OCI-LY1 (cell line): ENCODE measurements at regions not wholly inside any gene's neighbourhood (a gene's known extent, or its start where the extent isn't known, plus 50 kb on each side); places are given as distances from the start of the nearest gene placed in this dataset.
A peak's percentile ranks its signal among the peaks of the same experiment; 100 is the strongest.
"Not testable (repeated sequence)": the region's sequence is repeated elsewhere in the genome, so short reads cannot be mapped to it uniquely, and the experiment has no call there.

ENCODE experiments used
- H2AFZ ChIP-seq: fragments of 200-600 bp; sonication (generic), shearing (Covaris generic); 2 replicates; pipeline ENCODE4 v1.6.0; 2014; ENCODE audit warnings: antibody characterized with exemption, mild to moderate bottlenecking, low read length
- H3F3A ChIP-seq: fragments of 200-600 bp; sonication (generic), shearing (Covaris generic); 2 replicates; pipeline ENCODE4 v1.6.0; 2014; ENCODE audit warnings: mild to moderate bottlenecking, antibody characterized with exemption, low read length, moderate library complexity; ENCODE audit not compliant: insufficient read depth
- H3K27ac ChIP-seq: fragments of 200-600 bp; sonication (generic); 2 replicates; pipeline ENCODE4 v1.5.1; 2014; ENCODE audit warnings: low read length, mixed run types, mild to moderate bottlenecking, low read depth; ENCODE audit not compliant: poor library complexity, severe bottlenecking
- H3K27me3 ChIP-seq: fragments of 200-600 bp; sonication (generic); 2 replicates; pipeline ENCODE4 v1.6.0; 2014; ENCODE audit warnings: antibody characterized with exemption, mild to moderate bottlenecking, low read length, moderate library complexity; ENCODE audit not compliant: insufficient read depth
- H3K36me3 ChIP-seq: fragments of 200-600 bp; sonication (generic); 2 replicates; pipeline ENCODE4 v1.6.1; 2014; ENCODE audit warnings: mild to moderate bottlenecking, antibody characterized with exemption, low read length, moderate library complexity, mixed read lengths; ENCODE audit not compliant: insufficient read depth
- H3K4me1 ChIP-seq: fragments of 200-600 bp; sonication (generic); 2 replicates; pipeline ENCODE4 v1.5.1; 2014; ENCODE audit warnings: mild to moderate bottlenecking, low read length, moderate library complexity; ENCODE audit not compliant: insufficient read depth, severe bottlenecking
- H3K4me2 ChIP-seq: fragments of 200-600 bp; sonication (generic), shearing (Covaris generic); 2 replicates; pipeline ENCODE4 v1.6.1; 2014; ENCODE audit warnings: low read length
- H3K4me3 ChIP-seq: fragments of 200-600 bp; sonication (generic); 2 replicates; pipeline ENCODE4 v1.5.1; 2014; ENCODE audit warnings: low read length, low read depth, mild to moderate bottlenecking, mixed read lengths; ENCODE audit not compliant: poor library complexity, severe bottlenecking
- H3K79me2 ChIP-seq: fragments of 200-600 bp; shearing (Covaris generic); 2 replicates; pipeline ENCODE4 v1.6.1; 2016; ENCODE audit warnings: mixed run types, low read length, mixed read lengths; ENCODE audit not compliant: insufficient read depth
- H3K9ac ChIP-seq: fragments of 200-600 bp; sonication (generic), shearing (Covaris generic); 2 replicates; pipeline ENCODE4 v1.6.1; 2014; ENCODE audit warnings: mild to moderate bottlenecking, low read length, mixed read lengths
- H3K9me2 ChIP-seq: fragments of 200-600 bp; sonication (generic), shearing (Covaris generic); 2 replicates; pipeline ENCODE4 v1.6.1; 2014; ENCODE audit warnings: low read depth, mild to moderate bottlenecking, low read length, mixed read lengths
- H3K9me3 ChIP-seq: fragments of 200-600 bp; shearing (Covaris generic); 2 replicates; pipeline ENCODE4 v1.6.1; 2014; ENCODE audit warnings: low read length, mixed read lengths
- H4K20me1 ChIP-seq: fragments of 200-600 bp; sonication (generic), shearing (Covaris generic); 2 replicates; pipeline ENCODE4 v1.6.0; 2016; ENCODE audit warnings: mild to moderate bottlenecking, low read length; ENCODE audit not compliant: insufficient read depth
- TF ChIP-seq, protein P1 (sequence below): fragments of 200-600 bp; sonication (generic), shearing (Covaris generic); IDR thresholded peaks from 2 replicates; pipeline ENCODE4 v1.5.1; 2017; ENCODE audit warnings: mild to moderate bottlenecking, antibody characterized with exemption, low read length, moderate library complexity, mixed read lengths

DNA sequence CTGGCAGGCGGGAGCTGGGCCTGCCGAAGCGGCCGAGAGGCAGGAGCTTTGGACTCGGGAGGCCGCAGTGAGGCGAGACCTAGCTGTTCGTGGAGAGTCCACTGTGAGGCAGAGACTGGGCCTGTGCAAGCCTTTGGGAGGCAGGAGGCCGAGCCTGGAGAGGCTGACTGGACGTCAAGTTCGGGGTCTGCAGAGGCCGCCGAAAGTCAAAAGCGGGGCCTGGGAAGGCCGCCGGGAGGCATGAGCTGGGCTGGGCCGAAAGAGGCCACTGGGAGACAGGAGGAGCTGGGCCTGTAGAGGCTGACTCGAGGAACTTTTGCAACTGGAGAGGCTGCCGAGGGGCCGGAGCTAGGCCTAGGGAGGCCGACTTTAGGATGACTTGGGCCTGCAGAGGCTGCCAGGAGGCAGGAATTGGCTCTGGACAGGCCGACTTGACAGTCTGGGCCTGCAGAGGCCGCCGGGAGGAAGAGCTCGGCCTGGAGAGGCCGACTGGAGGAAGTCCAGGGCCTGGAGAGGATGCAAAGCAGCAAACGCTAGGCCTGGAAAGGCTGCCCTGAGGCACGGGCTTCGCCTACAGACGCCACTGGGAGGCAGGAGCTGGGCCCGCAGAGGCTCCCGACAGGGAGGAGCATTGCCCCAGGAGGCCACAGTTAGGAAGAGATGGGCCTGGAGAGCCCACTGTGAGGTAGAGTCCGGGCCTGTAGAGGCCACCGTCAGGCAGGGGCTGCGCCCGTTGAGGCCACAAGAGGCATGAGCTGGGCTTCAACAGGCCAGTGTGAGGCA lies 304.0 kb downstream of the ZNF479 start:
- H4K20me1 ChIP-seq, H3K9me3 ChIP-seq, H3K4me1 ChIP-seq, H3K27me3 ChIP-seq, H3K4me3 ChIP-seq, H3K9ac ChIP-seq, H3F3A ChIP-seq, H3K27ac ChIP-seq, H3K36me3 ChIP-seq, H3K9me2 ChIP-seq, H3K4me2 ChIP-seq, H3K79me2 ChIP-seq, H2AFZ ChIP-seq: not testable (repeated sequence)

DNA sequence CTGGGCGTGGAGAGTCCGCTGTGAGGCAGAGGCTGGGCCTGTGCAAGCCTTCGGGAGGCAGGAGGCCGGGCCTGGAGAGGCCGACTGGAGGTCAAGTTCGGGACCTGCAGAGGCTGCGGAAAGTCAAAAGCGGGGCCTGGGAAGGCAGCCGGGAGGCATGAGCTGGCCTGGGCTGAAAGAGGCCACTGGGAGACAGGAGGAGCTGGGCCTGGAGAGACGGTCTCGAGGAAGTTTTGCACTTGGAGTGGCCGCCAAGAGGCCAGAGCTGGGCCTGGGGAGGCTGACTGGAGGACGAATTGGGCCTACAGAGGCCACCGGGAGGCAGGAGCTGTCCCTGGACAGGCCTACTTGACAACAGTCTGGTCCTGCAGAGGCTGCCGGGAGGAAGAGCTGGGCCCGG lies 304.7 kb downstream of the ZNF479 start:
- not testable (repeated sequence) for H3F3A ChIP-seq, H3K9ac ChIP-seq, H3K27ac ChIP-seq, H2AFZ ChIP-seq, H3K4me1 ChIP-seq, H3K36me3 ChIP-seq, H3K9me2 ChIP-seq, H3K4me2 ChIP-seq, H3K4me3 ChIP-seq, H3K79me2 ChIP-seq, H4K20me1 ChIP-seq, H3K27me3 ChIP-seq, H3K9me3 ChIP-seq

DNA sequence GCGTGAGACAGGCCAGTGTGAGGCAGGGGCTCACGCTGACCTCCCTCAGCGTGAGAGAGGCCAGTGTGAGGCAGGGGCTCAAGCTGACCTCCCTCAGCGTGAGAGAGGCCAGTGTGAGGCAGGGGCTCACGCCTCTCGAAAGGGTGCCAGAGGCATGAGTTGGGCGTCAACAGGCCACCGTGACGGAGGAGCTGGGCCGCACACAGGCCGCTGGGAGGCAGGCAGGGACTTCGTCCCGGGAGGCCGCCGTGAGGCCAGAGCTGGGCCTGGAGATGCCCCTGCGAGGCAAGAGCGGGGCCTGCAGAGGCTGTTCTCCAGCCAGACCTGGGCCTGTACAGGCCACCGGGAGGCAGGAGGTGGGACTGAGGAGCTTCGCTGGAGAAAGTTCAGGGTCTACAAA lies 305.7 kb downstream of the ZNF479 start:
- not testable (repeated sequence) for H3K9me2 ChIP-seq, H3K27me3 ChIP-seq, H3K4me1 ChIP-seq, H3F3A ChIP-seq, H3K4me2 ChIP-seq, H3K9me3 ChIP-seq, H4K20me1 ChIP-seq, H3K79me2 ChIP-seq, H3K36me3 ChIP-seq, H3K4me3 ChIP-seq, H3K27ac ChIP-seq, H2AFZ ChIP-seq, H3K9ac ChIP-seq

DNA sequence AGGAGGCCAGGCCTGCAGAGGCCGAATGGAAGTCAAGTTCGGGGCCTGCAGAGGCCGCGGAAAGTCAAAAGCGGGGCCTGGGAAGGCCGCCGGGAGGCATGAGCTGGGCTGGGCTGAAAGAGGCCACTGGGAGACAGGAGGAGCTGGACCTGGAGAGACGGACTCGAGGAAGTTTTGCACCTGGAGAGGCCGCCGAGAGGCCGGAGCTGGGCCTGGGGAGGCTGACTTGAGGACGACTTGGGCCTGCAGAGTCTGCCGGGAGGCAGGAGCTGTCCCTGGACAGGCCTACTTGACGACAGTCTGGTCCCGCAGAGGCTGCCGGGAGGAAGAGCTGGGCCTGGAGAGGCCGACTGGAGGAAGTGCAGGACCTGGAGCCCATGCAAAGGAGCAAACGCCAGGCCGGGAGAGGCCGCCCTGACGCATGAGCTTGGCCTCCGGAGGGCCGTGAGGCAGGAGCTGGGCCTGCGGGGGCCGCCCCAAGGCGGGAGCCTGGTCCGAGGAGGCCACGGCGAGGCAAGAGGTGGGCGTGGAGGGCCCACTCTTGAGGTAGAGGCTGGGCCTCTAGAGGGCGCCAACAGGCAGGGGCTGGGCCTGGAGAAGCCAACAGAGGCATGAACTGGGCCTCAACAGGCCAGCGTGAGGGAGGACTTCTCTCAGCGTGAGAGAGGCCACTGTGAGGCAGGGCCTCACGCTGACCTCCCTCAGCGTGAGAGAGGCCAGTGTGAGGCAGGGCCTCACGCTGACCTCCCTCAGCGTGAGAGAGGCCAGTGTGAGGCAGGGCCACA lies 306.3 kb downstream of the ZNF479 start:
- not testable (repeated sequence) for H3K36me3 ChIP-seq, H3K27ac ChIP-seq, H2AFZ ChIP-seq, H3K9me2 ChIP-seq, H3F3A ChIP-seq, H3K9ac ChIP-seq, H3K9me3 ChIP-seq, H3K4me2 ChIP-seq, H3K4me1 ChIP-seq, H3K27me3 ChIP-seq, H3K79me2 ChIP-seq, H4K20me1 ChIP-seq, H3K4me3 ChIP-seq
- TF ChIP-seq, protein P1, sequence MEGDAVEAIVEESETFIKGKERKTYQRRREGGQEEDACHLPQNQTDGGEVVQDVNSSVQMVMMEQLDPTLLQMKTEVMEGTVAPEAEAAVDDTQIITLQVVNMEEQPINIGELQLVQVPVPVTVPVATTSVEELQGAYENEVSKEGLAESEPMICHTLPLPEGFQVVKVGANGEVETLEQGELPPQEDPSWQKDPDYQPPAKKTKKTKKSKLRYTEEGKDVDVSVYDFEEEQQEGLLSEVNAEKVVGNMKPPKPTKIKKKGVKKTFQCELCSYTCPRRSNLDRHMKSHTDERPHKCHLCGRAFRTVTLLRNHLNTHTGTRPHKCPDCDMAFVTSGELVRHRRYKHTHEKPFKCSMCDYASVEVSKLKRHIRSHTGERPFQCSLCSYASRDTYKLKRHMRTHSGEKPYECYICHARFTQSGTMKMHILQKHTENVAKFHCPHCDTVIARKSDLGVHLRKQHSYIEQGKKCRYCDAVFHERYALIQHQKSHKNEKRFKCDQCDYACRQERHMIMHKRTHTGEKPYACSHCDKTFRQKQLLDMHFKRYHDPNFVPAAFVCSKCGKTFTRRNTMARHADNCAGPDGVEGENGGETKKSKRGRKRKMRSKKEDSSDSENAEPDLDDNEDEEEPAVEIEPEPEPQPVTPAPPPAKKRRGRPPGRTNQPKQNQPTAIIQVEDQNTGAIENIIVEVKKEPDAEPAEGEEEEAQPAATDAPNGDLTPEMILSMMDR, result peak; percentile 13; the same call in 1 of the 2 replicates

DNA sequence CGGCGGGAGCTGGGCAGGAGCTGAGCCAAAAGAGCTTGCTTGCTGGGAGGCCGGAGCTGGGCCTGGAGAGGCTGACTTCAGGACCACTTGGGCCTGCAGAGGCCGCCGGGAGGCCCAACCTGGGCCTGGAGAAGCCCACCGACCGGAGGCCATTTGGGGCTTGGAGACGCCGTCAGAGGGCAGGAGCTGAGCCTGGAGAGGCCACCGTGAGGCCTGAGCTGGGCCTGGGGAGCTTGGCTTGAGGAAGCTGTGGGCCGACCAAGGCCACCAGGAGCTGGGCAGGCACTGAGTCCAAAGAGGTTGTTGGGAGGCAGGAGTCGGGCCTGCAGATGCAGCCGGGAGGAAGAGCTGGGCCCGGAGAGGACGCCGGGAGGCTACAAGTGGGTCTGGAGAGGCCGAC lies 307.1 kb downstream of the ZNF479 start:
- H3K4me2 ChIP-seq, H3K27me3 ChIP-seq: not testable (repeated sequence)

DNA sequence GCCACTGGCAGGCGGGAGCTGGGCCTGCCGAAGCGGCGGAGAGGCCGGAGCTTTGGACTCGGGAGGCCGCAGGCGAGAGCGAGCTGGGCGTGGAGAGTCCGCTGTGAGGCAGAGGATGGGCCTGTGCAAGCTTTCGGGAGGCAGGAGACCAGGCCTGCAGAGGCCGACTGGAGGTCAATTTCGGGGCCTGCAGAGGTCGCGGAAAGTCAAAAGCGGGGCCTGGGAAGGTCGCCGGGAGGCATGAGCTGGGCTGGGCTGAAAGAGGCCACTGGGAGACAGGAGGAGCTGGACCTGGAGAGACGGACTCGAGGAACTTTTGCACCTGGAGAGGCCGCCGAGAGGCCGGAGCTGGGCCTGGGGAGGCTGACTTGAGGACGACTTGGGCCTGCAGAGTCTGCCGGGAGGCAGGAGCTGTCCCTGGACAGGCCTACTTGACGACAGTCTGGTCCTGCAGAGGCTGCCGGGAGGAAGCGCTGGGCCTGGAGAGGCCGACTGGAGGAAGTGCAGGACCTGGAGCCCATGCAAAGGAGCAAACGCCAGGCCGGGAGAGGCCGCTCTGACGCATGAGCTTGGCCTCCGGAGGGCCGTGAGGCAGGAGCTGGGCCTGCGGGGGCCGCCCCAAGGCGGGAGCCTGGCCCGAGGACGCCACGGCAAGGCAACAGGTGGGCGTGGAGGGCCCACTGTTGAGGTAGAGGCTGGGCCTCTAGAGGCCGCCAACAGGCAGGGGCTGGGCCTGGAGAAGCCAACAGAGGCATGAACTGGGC lies 308.2 kb downstream of the ZNF479 start:
- H3K79me2 ChIP-seq, H2AFZ ChIP-seq, H3K9me3 ChIP-seq, H3F3A ChIP-seq, H3K27me3 ChIP-seq, H3K9ac ChIP-seq, H3K36me3 ChIP-seq, H3K4me3 ChIP-seq, H3K9me2 ChIP-seq, H3K4me1 ChIP-seq, H3K4me2 ChIP-seq, H3K27ac ChIP-seq, H4K20me1 ChIP-seq: not testable (repeated sequence)

More for the DNA sequence above, 307.1 kb downstream of the ZNF479 start:
- not testable (repeated sequence) for H3F3A ChIP-seq, H3K36me3 ChIP-seq, H3K9me3 ChIP-seq, H3K9me2 ChIP-seq, H3K4me3 ChIP-seq, H3K27ac ChIP-seq, H4K20me1 ChIP-seq, H2AFZ ChIP-seq, H3K79me2 ChIP-seq, H3K4me1 ChIP-seq, H3K9ac ChIP-seq
